Fibroblast of pulmonary artery (primary cell): ENCODE measurements at regions not wholly inside any gene's neighbourhood (a gene's known extent, or its start where the extent isn't known, plus 50 kb on each side); places are given as distances from the start of the nearest gene placed in this dataset.
"Not testable (repeated sequence)": the region's sequence is repeated elsewhere in the genome, so short reads cannot be mapped to it uniquely, and the experiment has no call there.

Experiments used
- DNase-seq: peaks from one replicate; pipeline ENCODE4 v3.0.0-alpha.2; 2010; ENCODE audit warnings: low read depth
- H3K4me3 ChIP-seq: replicated peaks from 2 replicates; pipeline ENCODE4 v1.5.1; 2011; ENCODE audit warnings: low read depth, mild to moderate bottlenecking, control low read depth, low read length, moderate library complexity
- TF ChIP-seq, protein P1 (sequence below): IDR thresholded peaks from 2 replicates; pipeline ENCODE4 v1.5.1; 2011; ENCODE audit warnings: mild to moderate bottlenecking, control low read depth, low read length, inconsistent platforms; ENCODE audit errors: missing control alignments

GRCh38 chr9:115891929-115892328, 261.7 kb upstream of the PAPPA start:
- H3K4me3 ChIP-seq = no peak overlapping the region
- DNase-seq = peak; percentile 42
- TF ChIP-seq, protein P1, sequence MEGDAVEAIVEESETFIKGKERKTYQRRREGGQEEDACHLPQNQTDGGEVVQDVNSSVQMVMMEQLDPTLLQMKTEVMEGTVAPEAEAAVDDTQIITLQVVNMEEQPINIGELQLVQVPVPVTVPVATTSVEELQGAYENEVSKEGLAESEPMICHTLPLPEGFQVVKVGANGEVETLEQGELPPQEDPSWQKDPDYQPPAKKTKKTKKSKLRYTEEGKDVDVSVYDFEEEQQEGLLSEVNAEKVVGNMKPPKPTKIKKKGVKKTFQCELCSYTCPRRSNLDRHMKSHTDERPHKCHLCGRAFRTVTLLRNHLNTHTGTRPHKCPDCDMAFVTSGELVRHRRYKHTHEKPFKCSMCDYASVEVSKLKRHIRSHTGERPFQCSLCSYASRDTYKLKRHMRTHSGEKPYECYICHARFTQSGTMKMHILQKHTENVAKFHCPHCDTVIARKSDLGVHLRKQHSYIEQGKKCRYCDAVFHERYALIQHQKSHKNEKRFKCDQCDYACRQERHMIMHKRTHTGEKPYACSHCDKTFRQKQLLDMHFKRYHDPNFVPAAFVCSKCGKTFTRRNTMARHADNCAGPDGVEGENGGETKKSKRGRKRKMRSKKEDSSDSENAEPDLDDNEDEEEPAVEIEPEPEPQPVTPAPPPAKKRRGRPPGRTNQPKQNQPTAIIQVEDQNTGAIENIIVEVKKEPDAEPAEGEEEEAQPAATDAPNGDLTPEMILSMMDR = no peak

- DNase-seq, H3K4me3 ChIP-seq: not testable (repeated sequence)
Observed at GRCh38 chr9:115898478-115898877, 255.1 kb upstream of the PAPPA start.

GRCh38 chr9:115900698-115901097, 252.9 kb upstream of the PAPPA start:
- no peak for DNase-seq
- TF ChIP-seq, protein P1 = no peak
- H3K4me3 ChIP-seq = no peak overlapping the region

- TF ChIP-seq, protein P1 = no peak
- H3K4me3 ChIP-seq = no peak overlapping the region
- no peak for DNase-seq
Observed at GRCh38 chr9:115910959-115911358, 242.6 kb upstream of the PAPPA start.

DNA sequence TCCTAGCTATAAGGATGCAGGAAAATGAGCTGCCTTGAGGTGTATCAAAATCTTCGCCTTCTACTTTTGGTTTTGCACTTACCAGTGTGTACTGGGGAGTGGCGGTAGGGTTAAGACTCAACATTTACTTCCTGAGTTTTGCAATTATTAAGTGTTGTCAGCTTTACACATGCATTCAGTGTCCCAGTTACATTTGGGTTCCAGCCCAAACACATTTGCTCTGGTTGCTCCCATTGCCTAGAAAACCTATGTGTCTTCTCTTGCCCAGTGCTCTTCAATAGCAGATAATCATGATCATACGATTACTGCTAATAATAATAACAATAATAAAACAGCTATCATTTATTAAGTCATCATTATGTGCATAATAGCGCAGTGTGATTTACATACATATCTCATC, 241.5 kb upstream of the PAPPA start:
- no peak overlapping the region for H3K4me3 ChIP-seq
- TF ChIP-seq, protein P1 = no peak
- no peak for DNase-seq

DNA sequence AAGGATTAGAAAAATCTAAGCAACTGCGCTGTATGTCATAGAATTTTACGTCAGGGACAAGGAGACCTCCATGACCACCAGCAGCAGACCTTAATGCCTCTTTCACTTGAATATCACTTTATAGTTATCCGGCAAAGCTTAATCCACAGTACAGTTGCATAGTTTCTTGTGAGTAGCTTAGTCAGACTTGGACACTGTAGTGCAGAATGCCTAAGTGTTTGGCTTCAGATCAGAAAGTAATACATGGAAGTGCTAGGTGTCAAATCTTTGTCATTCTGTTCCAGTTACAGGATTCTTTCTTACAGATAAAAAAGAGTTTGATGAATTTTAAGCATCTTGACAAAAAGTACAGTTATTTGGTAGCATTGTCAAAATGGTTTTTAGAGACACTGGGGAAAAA, 239.9 kb upstream of the PAPPA start:
- DNase-seq = peak; percentile 51

GRCh38 chr9:115914291-115914690, 239.3 kb upstream of the PAPPA start:
- DNase-seq = no peak
- TF ChIP-seq, protein P1 = no peak
- H3K4me3 ChIP-seq = no peak overlapping the region

More for the DNA sequence above, 239.9 kb upstream of the PAPPA start:
- TF ChIP-seq, protein P1 = no peak
- no peak overlapping the region for H3K4me3 ChIP-seq
